HG02763 (cell line): ENCODE measurements at regions not wholly inside any gene's neighbourhood (a gene's known extent, or its start where the extent isn't known, plus 50 kb on each side); places are given as distances from the start of the nearest gene placed in this dataset.

Experiments
- ATAC-seq: cut with Tn5 transposase; IDR thresholded peaks from one replicate; pipeline ENCODE4 v1.9.1; 2021; ENCODE audit warnings: mild to moderate bottlenecking, moderate library complexity; ENCODE audit not compliant: unreplicated experiment

DNA sequence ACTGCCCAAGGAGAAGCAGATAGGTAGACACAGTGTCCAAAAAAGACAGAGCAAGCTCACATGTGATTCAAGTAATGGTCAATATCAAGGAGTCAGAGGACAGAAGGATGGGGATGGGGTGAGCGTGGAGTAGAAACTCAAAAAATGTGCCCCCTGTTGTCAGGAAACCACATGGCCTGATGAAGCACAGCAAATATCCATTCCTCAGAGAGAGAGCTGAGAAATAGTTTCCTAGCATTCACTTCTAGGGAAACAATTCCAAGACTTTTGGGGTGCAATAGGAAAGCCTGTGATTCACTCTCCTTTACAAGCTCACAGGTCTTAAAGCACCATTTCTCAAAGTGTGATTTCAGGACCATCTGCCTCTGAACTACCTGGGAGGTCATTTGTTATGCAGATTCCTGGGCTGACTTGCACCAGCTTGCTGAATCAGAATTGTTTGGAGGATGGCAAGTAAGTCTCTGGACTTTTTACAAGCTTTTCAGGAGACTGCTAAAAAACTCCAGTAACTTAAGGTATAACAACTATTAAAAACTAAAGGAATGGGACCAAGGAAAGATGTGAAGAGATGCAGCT lies 432.8 kb downstream of the HDGFL1 start:
- ATAC-seq, result no peak

DNA sequence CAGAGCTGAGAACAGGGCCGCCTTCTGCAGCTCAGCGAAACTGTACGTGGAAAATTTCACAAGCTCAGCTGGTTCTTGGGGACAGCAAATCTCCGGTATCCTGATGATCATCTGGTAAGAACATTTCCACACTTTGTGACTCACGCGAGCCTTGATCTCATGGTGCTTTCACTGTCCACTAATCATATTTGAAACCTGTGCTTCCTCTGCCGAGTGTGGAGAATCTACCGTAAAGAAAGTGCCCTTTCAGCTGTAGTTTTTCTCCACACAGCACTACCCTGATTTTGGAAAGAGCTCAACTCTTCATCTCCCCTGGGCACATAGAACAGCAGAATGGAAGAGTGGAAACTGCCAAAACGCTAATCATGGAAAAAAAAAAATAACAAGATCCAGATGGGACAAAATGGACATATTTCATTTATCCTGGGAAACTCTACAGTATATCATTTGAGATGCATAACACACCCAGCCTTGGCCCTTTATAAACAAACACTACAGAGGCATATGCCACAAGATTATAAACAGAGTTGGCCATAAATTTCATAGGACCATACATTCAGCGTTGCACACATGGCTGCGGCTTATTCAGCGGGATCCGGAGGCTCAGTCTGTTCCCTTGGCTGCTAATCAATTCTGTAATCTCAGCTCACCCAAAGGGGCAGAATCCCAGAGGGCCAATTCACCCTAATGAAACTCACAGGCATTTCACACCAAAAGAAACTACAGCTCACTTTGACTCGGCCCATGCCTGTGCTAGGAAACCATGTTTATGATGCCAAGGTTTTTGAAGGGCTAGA lies 434.5 kb downstream of the HDGFL1 start:
- no peak for ATAC-seq

DNA sequence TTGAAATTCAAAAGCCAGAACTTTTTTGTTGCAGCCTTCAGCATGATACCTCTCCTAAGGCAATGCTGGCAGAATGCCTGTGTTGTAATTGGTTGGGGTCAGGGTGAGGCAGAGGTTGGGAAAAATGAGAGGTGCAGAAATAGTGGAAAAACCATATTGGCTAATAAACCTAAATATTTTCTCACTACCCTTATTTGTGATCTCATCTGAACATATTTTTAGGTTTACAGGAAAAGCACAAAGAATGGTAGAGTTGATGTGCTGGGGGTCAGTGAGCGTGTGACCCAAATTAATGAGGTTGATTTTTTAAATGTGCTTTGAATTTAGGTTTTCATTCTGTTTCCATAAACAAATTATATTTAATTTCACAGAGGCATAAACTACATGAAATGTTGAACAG lies 437.3 kb downstream of the HDGFL1 start:
- no peak for ATAC-seq

DNA sequence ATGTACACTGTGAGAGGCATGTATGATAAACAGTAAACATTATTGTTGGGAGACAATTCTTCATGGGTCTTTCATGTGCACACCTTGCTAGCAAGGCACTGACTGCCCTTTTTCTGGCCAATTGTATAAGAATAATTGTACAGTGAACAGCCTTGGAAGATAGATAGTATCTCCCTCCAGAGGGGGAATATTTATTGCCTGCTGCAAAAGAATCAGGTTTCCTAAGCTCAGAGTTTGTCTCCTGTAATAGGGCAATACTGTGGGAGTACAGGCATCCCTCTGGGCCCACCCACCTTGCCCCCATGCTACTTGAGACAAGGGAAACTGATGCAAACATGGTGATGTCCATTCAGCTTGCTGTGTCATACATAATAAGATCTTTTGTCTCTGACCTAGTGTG lies 442.2 kb downstream of the HDGFL1 start:
- ATAC-seq, result no peak

DNA sequence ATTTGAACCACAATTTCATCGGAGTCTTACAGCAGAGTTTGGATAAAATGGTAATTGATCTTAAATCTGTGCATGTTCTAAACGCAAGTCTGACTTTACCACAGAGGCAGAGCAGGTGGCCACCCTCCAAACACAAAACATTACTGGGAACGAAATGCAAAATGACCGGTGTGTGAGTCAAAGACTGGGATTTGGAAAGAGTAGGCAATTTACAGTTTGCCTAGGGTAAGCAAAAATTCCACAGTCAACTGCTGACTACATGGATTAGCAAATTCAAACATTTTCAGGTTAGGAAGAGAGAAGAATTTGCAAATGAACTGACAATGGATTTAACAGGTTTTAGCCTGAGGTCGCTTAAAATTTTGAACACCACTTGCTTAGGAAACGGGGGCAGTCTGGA lies 444.4 kb downstream of the HDGFL1 start:
- no peak for ATAC-seq

DNA sequence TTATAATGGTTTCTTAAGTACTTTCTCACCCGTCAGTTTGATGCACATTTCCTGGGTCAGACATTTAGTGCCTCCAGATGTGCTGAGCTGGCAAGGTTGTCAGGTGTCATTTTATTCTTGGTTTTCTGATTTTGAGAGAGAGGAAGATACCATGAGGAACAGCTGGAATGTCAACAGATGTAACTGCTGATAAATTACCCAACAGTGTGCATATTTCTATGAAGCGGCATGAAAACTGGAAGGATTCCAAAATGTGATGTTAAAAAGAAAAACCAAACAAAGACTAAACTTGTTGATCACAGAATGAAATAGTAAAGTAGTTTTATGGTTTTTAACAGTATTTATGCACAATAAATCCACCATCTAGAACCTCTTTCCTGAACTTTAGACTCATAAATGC lies 447.3 kb downstream of the HDGFL1 start:
- no peak for ATAC-seq

DNA sequence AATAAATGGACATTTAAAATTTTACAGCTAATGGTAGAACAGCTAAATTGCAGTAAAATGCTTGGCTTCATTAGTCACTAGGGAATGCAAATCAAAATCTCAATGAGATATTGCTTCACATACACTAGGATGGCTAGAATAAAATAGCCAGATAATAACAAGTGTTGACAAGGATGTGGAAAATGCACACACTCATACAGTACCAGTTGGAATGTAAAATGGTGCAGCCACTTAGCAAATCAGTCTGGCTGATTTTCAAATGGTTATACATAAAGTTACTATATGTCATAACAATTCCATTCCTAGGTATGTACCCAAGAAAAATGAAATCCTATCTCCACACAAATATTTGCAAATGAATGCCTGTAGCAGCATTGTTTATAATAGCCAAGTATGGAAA lies 452.1 kb downstream of the HDGFL1 start:
- ATAC-seq, result no peak

DNA sequence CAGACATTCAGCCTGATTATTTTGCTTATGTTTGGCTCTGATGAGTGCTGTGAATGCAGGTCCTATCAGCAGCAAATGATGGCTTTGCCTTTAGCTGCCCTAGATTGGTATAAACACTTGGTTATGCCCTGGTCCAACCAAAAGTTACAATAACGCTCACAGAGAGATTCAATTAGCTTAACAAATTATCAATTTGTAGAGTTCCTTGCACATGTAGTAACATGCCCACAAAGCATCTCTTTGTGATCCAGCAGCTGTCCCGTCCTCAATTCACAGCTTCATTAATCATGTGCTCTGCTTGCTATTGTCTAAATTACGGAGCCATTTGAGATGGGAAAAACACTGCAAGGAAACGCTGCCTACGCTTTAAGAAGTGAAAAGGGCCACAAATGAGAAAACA lies 457.9 kb downstream of the HDGFL1 start:
- ATAC-seq, result no peak

DNA sequence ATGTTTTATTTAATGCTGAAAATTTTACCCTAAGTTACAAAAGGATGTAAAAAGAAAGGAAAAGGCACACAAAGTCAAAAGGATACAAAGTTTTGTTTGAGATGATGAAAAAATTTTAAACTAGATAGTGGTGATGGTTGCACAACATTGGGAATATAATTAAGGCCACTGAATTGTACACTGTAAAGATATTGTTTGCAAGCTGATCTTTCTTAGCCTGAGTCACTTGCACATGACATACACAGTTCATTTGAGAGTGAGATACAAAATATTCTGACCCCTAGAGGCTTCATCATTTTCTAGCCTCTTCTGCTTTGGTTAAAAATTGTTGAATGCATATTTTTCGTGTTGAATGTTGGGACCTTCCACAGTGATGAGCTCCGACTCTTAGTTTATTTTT lies 462.6 kb downstream of the HDGFL1 start:
- ATAC-seq, result no peak

DNA sequence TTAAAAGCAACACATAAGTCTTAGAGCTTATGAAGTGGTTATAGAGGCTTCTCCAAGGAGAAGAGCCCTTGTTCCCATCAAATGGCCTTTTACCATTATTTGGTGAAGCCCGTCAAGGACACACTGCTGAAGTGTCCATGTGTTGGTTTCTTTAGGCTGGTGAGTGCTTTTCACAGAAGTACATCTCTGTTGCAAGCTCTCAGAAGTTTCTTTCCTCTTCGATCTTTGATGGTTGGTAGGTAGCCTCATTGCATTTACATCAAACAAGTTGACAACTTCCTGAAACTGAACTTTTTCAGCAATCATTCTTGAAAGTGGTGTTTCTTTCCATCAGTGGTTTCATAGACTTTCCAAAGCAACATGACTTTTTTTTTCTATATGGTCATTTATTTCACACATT lies 465.6 kb downstream of the HDGFL1 start:
- ATAC-seq, result no peak

DNA sequence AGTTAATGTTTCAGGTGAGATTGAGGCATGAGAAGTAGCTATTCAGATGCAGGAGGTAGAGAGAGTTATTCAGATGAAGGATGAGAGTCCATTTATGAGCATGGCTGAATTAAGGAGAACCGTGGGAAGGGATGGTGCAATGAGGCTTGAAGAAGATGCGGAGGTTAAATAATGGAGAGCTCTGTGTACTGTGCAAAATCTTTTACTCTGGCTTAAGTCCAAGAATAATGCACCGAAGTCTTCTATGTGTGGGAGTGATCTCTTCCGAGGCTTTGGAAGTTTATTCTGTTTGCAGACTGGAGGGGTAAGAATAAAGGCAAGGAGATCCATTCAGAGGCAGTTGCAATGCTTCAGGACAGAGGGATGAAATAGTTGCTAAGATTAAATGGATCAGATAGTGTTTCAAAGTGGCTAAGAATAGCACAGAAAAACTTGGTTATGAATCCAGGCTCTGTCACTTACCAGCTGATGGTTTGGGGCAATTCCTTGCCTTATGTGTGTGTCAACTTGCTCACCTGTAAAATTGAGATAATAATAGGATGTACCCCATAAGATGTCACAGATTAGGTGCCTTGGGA lies 467.1 kb downstream of the HDGFL1 start:
- ATAC-seq, result no peak

DNA sequence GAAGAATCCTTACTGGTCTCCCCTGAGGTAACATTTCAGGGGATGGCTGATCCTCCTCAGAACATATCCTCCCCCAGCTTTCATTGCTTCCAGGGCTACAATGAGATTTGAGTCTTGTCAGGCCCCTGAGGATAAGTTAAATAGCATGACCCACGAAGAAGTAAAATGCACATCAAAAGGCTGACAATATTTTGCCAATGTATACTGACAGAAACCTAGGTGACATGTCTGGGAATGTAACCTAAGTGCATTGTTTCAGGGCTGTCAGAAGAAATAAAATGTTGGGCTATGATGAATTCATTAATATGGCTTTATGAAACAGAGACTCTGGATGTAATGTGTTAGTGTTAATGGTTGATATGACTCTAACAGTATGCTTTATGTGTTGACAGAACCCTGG lies 471.5 kb downstream of the HDGFL1 start:
- no peak for ATAC-seq

DNA sequence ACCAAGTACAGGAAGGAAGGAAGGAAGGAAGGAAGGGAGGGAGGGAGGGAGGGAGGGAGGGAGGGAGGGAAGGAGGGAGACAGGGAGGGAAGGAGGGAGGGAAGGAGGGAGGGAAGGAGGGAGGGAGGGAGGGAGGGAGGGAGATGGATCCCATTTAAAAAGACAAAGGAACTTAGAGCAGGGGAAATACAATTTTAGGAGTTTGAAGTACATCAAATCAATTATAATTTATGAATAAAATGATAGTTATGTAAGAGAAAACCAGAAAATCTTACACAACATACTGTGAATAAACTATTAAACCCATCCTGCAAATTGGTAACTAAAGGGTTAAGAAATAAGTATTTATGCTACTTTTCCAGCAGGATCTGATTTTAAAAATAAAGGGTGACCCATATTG lies 475.9 kb downstream of the HDGFL1 start:
- no peak for ATAC-seq

DNA sequence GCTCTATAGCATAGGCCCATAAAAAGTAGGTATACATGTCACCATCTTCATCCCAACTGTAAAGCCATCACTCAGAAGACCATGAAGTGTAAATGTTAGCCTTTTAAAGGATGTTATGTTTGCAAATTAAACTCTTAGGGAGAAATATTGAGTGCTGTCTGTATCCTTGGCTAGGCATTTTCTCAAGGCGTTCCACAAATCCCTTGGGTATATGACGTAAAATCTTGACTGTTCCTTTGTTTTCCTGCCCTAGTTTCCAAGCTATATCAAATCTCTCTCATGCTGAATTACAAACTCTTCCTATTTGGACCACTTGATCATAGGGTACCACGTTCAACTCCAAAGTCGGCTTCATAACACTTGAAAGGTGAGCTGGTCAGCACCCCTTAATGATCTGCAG lies 486.2 kb downstream of the HDGFL1 start:
- no peak for ATAC-seq

DNA sequence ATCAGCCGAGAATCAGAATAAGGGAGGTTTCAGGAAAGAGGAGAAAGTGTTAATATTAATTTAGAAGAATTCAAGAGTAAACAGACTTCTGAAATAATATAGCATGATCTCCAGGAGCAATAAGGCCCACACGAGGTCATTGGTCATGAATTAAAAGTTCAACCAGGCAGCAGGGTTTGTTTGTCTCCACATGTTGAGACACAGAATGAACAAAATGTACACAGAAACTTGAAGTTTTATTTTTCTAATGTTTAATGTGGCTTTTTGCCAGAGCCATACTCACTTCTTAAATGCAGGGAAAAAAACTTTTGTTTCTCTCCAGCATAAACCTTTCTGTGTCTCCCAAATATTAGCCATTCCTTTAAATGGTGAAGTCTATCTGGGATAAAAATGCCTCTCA lies 504.5 kb downstream of the HDGFL1 start:
- ATAC-seq, result no peak

DNA sequence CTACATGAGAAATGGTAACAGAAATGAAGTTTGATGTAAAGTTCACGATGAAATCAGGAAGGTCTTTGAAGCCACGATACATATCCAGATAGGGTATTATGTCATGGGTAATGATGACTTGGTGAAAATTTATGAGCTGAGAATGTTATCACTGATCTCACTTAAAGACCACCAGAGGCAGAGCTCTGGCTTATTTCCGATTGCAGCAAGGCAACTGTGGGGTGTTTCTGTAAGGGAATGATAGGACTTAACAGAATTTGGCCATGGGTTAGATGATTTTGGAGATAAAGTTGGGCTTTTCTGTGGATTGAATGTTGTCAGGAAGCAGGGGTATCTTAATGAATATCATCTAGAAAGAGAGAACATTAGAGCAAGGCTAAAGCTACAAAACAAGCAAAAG lies 508.4 kb downstream of the HDGFL1 start:
- ATAC-seq, result no peak

DNA sequence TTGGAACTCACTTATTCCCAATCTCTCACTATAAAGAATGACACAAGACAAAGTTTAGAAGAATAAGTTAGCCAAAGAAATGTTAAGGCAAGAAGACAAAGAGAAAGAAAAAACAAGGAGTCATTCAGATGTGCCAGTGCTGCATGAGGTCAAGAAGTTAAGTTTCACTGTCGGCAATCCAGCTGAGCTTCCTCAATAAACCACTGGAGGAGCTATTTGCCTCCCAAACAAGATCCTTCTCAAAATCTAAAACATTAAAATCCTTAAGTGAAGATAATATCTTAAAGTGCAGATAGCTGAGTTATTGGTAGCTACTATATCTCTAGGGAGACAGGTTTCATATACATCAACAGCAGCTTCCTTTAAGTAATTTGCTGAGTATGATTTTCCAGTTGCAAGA lies 512.3 kb downstream of the HDGFL1 start:
- ATAC-seq, result no peak

DNA sequence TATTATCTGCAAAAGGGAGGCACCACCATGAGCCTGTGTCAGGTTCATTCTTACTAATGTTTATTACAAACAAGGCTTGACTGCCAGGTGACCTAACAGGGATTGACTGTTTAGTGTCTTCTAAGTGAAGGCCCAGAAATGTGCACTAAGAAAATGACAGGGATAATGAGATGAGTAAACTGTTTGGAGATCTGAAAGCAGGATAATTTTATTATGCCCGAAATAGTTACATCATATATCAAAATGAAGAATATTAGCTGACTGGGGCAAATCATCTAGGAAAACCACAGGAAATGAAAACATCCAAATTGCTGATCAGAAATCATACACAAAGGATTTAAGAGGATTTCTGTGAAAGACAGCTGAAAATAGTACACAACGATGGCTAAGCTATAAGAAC lies 516.7 kb downstream of the HDGFL1 start:
- no peak for ATAC-seq

DNA sequence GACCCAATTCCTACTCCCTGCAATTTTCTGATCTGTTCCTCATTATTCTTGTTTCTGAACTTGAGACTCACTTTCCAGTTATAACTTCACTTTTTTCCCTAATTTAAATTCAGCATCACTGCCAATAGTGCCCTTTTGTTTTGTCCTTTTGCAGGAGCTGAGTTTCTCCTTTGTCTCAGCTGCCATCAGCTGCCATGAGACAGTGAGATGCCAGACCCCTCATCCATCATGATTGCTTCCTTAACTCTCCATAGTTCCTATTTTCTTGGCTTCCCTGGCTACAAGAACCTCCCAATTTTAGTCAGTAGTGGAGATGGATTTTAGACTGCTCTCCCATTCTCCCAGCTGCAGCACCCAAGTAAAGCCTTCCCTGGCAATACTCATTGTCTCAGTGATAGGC lies 518.1 kb downstream of the HDGFL1 start:
- no peak for ATAC-seq

DNA sequence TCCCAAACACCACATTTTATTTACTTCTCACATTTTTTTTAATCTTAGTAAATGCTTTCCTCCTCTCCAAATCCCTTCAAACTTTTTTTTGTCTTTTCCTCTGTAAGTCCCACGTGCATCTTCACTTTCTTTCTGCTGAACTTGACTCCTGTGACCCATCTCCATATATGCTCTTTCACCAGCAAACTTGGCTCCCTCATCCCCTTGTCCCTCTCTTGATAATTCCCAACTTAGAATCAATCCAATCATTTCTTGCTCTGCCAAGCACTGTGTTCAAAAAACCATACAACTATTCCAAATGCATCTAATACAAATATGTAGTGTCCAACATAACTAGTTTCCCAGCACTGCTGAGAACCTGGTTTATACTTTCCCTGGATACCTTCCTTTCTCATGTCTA lies 519.4 kb downstream of the HDGFL1 start:
- ATAC-seq, result no peak

DNA sequence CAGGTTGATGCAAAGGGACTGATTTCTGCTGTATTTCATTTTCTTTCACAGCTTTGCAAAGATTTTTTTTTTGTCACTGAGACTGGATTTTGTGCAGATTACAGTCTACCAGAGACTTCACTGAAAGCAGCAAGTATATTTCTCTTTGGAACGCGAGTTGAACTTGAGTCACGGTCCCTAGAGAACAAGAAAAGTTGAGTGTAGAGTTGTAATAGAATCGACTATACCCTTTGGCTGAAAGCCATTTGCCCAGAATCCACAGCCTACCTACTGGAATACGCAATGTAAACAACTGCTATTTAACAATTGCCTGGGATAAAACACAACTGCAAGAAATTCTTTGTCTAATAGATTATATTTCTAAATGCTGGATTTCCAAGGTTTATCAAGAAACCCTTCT lies 520.6 kb downstream of the HDGFL1 start:
- ATAC-seq, result no peak

DNA sequence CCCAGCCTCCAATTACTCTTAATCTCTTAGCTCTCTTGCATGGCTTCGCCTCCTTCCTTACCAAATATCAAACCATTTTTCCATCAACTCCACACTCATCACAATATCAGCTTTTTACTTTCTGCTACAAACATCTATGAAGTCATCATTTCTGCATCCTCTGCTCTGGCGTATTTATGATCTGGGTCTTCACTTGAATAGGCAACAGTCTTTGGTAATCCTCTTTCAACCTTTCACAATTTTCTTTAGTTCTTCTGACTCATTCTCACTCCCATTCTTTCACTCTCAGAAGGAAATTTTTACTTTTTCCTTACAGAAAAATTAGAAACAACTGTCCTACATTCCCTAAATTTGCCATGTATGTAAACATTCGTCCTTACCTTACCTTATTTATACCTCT lies 522.4 kb downstream of the HDGFL1 start:
- ATAC-seq, result no peak

DNA sequence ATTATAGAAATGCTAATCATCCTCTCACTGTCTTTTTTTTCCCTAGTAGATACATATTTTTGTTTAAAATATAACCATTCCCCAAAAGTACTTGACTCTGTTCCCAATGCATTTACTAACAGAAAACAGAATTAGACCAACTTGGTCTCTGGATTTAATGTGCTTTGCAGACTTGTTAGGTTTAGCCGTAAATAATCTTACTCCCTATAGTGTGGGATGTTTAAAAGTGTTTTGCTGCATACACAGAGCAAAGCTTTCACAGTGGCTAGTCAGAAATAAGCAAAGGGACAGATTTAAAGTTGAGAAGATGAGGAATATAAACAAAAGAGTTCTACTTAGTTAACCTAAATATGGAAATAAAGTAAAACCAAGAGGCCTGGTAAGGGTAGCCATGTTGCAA lies 527.5 kb downstream of the HDGFL1 start:
- ATAC-seq, result no peak
